GM23338 (cell line): ENCODE measurements at regions not wholly inside any gene's neighbourhood (a gene's known extent, or its start where the extent isn't known, plus 50 kb on each side); places are given as distances from the start of the nearest gene placed in this dataset.
"Not testable (repeated sequence)": the region's sequence is repeated elsewhere in the genome, so short reads cannot be mapped to it uniquely, and the experiment has no call there.

ENCODE experiments used
- CREB1 ChIP-seq: fragments of 250-450 bp; sonication (Bioruptor Pico); IDR thresholded peaks from 2 replicates; pipeline ENCODE4 v1.5.0; 2020; ENCODE audit warnings: low read depth, mild to moderate bottlenecking, moderate library complexity
- CTCF ChIP-seq, 2 experiments: fragments of 200-600 bp in 1 of 2; sonication (generic) in 1 of 2; conservative IDR thresholded peaks; 2 replicates each; pipeline versions ENCODE4 v1.5.1 to v1.6.1; 2016 to 2017; ENCODE audit warnings: antibody characterized with exemption in 2 of 2, low read depth in 2 of 2, mild to moderate bottlenecking in 2 of 2, moderate library complexity in 1 of 2
- EZH2 ChIP-seq: fragments of 200-600 bp; sonication (generic); IDR thresholded peaks from one replicate; pipeline ENCODE4 v1.8.0; 2017; ENCODE audit warnings: antibody characterized with exemption, mild to moderate bottlenecking, low read depth; ENCODE audit not compliant: unreplicated experiment
- POLR2AphosphoS5 ChIP-seq: IDR thresholded peaks from 2 replicates; pipeline ENCODE4 v1.6.1; 2016; ENCODE audit warnings: antibody characterized with exemption, low read depth
- REST ChIP-seq: IDR thresholded peaks from one replicate; pipeline ENCODE4 v1.6.1; 2018; ENCODE audit warnings: antibody characterized with exemption; ENCODE audit not compliant: unreplicated experiment

GRCh38 chr16:16648002-16648401 lies 269.1 kb downstream of the NPIPA7 start:
- not testable (repeated sequence) for TF ChIP-seq CTCF (conservative IDR thresholded peaks at IDR 0.05; ENCODE audit: low read depth in 2 of 2); REST; POLR2AphosphoS5; EZH2; CREB1
